HCT116 (cell line): ENCODE measurements at regions not wholly inside any gene's neighbourhood (a gene's known extent, or its start where the extent isn't known, plus 50 kb on each side); places are given as distances from the start of the nearest gene placed in this dataset.
"Not testable (repeated sequence)": the region's sequence is repeated elsewhere in the genome, so short reads cannot be mapped to it uniquely, and the experiment has no call there.

ENCODE experiments used
- ATAC-seq: fragments of 200-7000 bp; cut with Tn5 transposase; 2 replicates; pipeline ENCODE4 v1.9.1; 2020; ENCODE audit warnings: mild to moderate bottlenecking, moderate library complexity
- BruUV-seq: library from RNA; stranded (reverse); fragments of 400-500 nt; replicated peaks from 2 replicates; lab custom pipeline; 2021; lab: Mats Ljungman, UMichigan
- CTCF ChIA-PET: fragments of 300-600 bp; sonication (Branson Sonifier 250); formaldehyde crosslinking; loops from one replicate; lab custom pipeline; 2021; ENCODE audit warnings: antibody characterized with exemption; lab: Charles Lee
- POLR2A ChIA-PET: fragments of 300-600, 350-600 bp; sonication (Branson Sonifier 250); formaldehyde crosslinking; loops from one replicate; lab custom pipeline; 2021; ENCODE audit warnings: antibody characterized with exemption; lab: Charles Lee
- RAD21 ChIA-PET, 2 experiments: fragments of 300-600 bp; sonication (Branson Sonifier 250); formaldehyde crosslinking; loops; one replicate each; lab custom pipeline; 2023; ENCODE audit warnings: low total read pairs in 2 of 2; ENCODE audit not compliant: uncharacterized antibody in 2 of 2, unreplicated experiment in 2 of 2, low non-redundant PET in 1 of 2; lab: Charles Lee
- DNase-seq: peaks from one replicate; pipeline ENCODE4 v3.0.0-alpha.2; 2010; ENCODE audit warnings: low read depth, low spot score
- H2AFZ ChIP-seq: fragments of 200-600 bp; shearing (Covaris generic), sonication (generic); 2 replicates; pipeline ENCODE4 v1.6.1; 2017; ENCODE audit warnings: low read depth, mixed run types, mixed read lengths, antibody characterized with exemption, low read length; ENCODE audit not compliant: poor library complexity, severe bottlenecking
- H3K27ac ChIP-seq: 2 replicates; pipeline ENCODE4 v1.5.1; 2012; ENCODE audit warnings: low read depth, low read length
- H3K27me3 ChIP-seq: fragments of 200-600 bp; sonication (generic); 2 replicates; pipeline ENCODE4 v1.6.1; 2016; ENCODE audit warnings: mixed run types, low read length, mixed read lengths; ENCODE audit not compliant: insufficient read depth
- H3K36me3 ChIP-seq, 2 experiments: fragments of 200-500 bp in 1 of 2; fragments of 200-600 bp in 1 of 2; sonication (Bioruptor generic) in 1 of 2; sonication (generic) in 1 of 2; 2 replicates each; pipeline versions ENCODE4 v1.5.1 to v1.6.1; 2014 to 2016; ENCODE audit warnings: low read length in 2 of 2, inconsistent platforms in 1 of 2, mixed read lengths in 1 of 2, mixed run types in 1 of 2; ENCODE audit not compliant: insufficient read depth in 2 of 2, control insufficient read depth in 1 of 2
- H3K4me1 ChIP-seq, 2 experiments: fragments of 200-600 bp in 1 of 2; sonication (generic) in 1 of 2; 2 replicates each; pipeline versions ENCODE4 v1.5.1 to v1.6.1; 2012 to 2017; ENCODE audit warnings: low read length in 2 of 2, inconsistent platforms in 1 of 2, mild to moderate bottlenecking in 1 of 2, mixed read lengths in 1 of 2, mixed run types in 1 of 2, moderate library complexity in 1 of 2; ENCODE audit not compliant: insufficient read depth in 2 of 2, control insufficient read depth in 1 of 2
- H3K4me2 ChIP-seq: fragments of 200-600 bp; sonication (generic); 2 replicates; pipeline ENCODE4 v1.6.1; 2017; ENCODE audit warnings: mixed run types, low read length, mixed read lengths
- H3K4me3 ChIP-seq, 2 experiments: fragments of 200-600 bp in 1 of 2; sonication (generic) in 1 of 2; replicated peaks in 1 of 2; 2 replicates each; pipeline ENCODE4 v1.5.1; 2011 to 2016; ENCODE audit warnings: low read length in 2 of 2, control low read depth in 1 of 2, low read depth in 1 of 2, mild to moderate bottlenecking in 1 of 2, mixed read lengths in 1 of 2, mixed run types in 1 of 2
- H3K79me2 ChIP-seq: fragments of 200-600 bp; sonication (generic); 2 replicates; pipeline ENCODE4 v1.6.1; 2017; ENCODE audit warnings: mild to moderate bottlenecking, mixed run types, low read length, moderate library complexity, mixed read lengths; ENCODE audit not compliant: insufficient read depth
- H3K9ac ChIP-seq: fragments of 200-600 bp; sonication (generic); 2 replicates; pipeline ENCODE4 v1.6.1; 2016; ENCODE audit warnings: low read length, mixed read lengths
- H3K9me2 ChIP-seq: fragments of 200-600 bp; sonication (generic), shearing (Covaris generic); 2 replicates; pipeline ENCODE4 v1.6.1; 2017; ENCODE audit warnings: mixed run types, mild to moderate bottlenecking, moderate library complexity; ENCODE audit not compliant: insufficient read depth
- H3K9me3 ChIP-seq, 2 experiments: fragments of 200-500 bp in 1 of 2; fragments of 200-600 bp in 1 of 2; sonication (Bioruptor generic) in 1 of 2; sonication (generic) in 1 of 2; 2 replicates each; pipeline ENCODE4 v1.6.1; 2014 to 2017; ENCODE audit warnings: low read length in 2 of 2, mixed read lengths in 2 of 2, inconsistent platforms in 1 of 2, low read depth in 1 of 2, mild to moderate bottlenecking in 1 of 2, mixed run types in 1 of 2, moderate library complexity in 1 of 2; ENCODE audit not compliant: control insufficient read depth in 1 of 2, insufficient read depth in 1 of 2
- H4K20me1 ChIP-seq: fragments of 200-600 bp; sonication (generic), shearing (Covaris generic); 2 replicates; pipeline ENCODE4 v1.6.1; 2017; ENCODE audit warnings: mixed run types, mild to moderate bottlenecking, moderate library complexity; ENCODE audit not compliant: insufficient read depth
- CBX3 ChIP-seq: IDR thresholded peaks from 2 replicates; pipeline ENCODE4 v1.6.1; 2012; ENCODE audit warnings: low read depth
- CTCF ChIP-seq, 3 experiments: fragments of 200-600 bp in 1 of 3; sonication (generic) in 1 of 3; IDR thresholded peaks in 2 of 3; conservative IDR thresholded peaks in 1 of 3; 2 replicates each; pipeline ENCODE4 v1.5.1; 2012 to 2017; ENCODE audit warnings: low read depth in 2 of 3, low read length in 2 of 3, antibody characterized with exemption in 1 of 3, borderline replicate concordance in 1 of 3, control low read depth in 1 of 3, mild to moderate bottlenecking in 1 of 3, mixed read lengths in 1 of 3, mixed run types in 1 of 3, moderate library complexity in 1 of 3; ENCODE audit not compliant: insufficient read depth in 1 of 3
- ZBTB33 ChIP-seq: IDR thresholded peaks from 2 replicates; pipeline ENCODE4 v1.6.1; 2011; ENCODE audit warnings: mild to moderate bottlenecking, low read length, moderate library complexity; ENCODE audit not compliant: insufficient replicate concordance; ENCODE audit errors: extremely low read depth
- intact Hi-C: fragments of 100-400 bp; cut with micrococcal nuclease; formaldehyde crosslinking; loops from 2 replicates; pipeline ENCODE4 v1.10.0; 2022

- TF ChIP-seq ZBTB33: no peak
- TF ChIP-seq CTCF (IDR thresholded peaks at IDR 0.05 in 2 of 3, conservative IDR thresholded peaks at IDR 0.05 in 1 of 3; ENCODE audit: borderline replicate concordance in 1 of 3, insufficient read depth in 1 of 3, low read depth in 2 of 3, low read length in 2 of 3): no peak
- no peak for TF ChIP-seq CBX3
Observed at GRCh38 chr4:111074523-111075114, 451.7 kb upstream of the PITX2 start (continued).

- H3K9me3 ChIP-seq, POLR2A ChIA-PET, CTCF ChIA-PET, H3K27ac ChIP-seq, H4K20me1 ChIP-seq, H3K79me2 ChIP-seq, H3K4me1 ChIP-seq, H3K4me2 ChIP-seq, intact Hi-C loops, RAD21 ChIA-PET, ATAC-seq, H2AFZ ChIP-seq, H3K9me2 ChIP-seq, H3K9ac ChIP-seq, H3K36me3 ChIP-seq, DNase-seq, H3K27me3 ChIP-seq, BruUV-seq, H3K4me3 ChIP-seq: not testable (repeated sequence)
Observed at GRCh38 chr4:111076299-111076698, 453.4 kb upstream of the PITX2 start.
